ENCODE measurements at regions not wholly inside any gene's neighbourhood (a gene's known extent, or its start where the extent isn't known, plus 50 kb on each side); places are given as distances from the start of the nearest gene placed in this dataset.

- FAIRE-seq (no peak), DNase-seq (ENCODE audit: low read depth) (no peak)
- no peak overlapping the region for H3K4me2 ChIP-seq (ENCODE audit: low read length)
- no peak overlapping the region for H3K9ac ChIP-seq (ENCODE audit: low read length)
- Mint-ChIP-seq H3K36me3 (ENCODE audit: low read depth, unreplicated experiment) (no peaks in the 10 kb centered on the region), H3K9me3 (ENCODE audit: unreplicated experiment) (peaks cover 5% of the 10 kb centered on the region), H3K27ac (ENCODE audit: unreplicated experiment) (no peak overlapping the region), H3K4me1 (ENCODE audit: low read depth, unreplicated experiment) (no peaks in the 10 kb centered on the region), H3K27me3 (ENCODE audit: low read depth, unreplicated experiment) (peaks cover 2% of the 10 kb centered on the region), H3K4me3 (ENCODE audit: unreplicated experiment) (no peak overlapping the region)
- H3K36me3 ChIP-seq (ENCODE audit: insufficient read depth, low read length) = no peaks in the 10 kb centered on the region
- H3K27ac ChIP-seq (ENCODE audit: low read depth, low read length) = no peak overlapping the region
- no peak overlapping the region for H2AFZ ChIP-seq (ENCODE audit: low read depth, low read length)
- no peaks in the 10 kb centered on the region for H4K20me1 ChIP-seq (ENCODE audit: insufficient read depth, low read length)
- H3K9me3 ChIP-seq (ENCODE audit: insufficient read depth, low read depth, low read length) = no peaks in the 10 kb centered on the region
- no peaks in the 10 kb centered on the region for H3K27me3 ChIP-seq (ENCODE audit: insufficient read depth, low read length)
- no peaks in the 10 kb centered on the region for H3K79me2 ChIP-seq (ENCODE audit: insufficient read depth, low read length)
- no peak overlapping the region for H3K4me3 ChIP-seq (ENCODE audit: insufficient read depth, low read depth, low read length)
- no peaks in the 10 kb centered on the region for H3K4me1 ChIP-seq (ENCODE audit: insufficient read depth, low read length)
- TF ChIP-seq CTCF (IDR thresholded peaks at IDR 0.05; ENCODE audit: insufficient read depth, low read depth, low read length) = no peak
- TF ChIP-seq EZH2 (IDR thresholded peaks at IDR 0.05; ENCODE audit: insufficient read depth, low read length) = no peak
These were observed 299.5 kb downstream of the MEF2C start for GRCh38 chr5:88583471-88583870.

GRCh38 chr5:88558366-88558765, 289.7 kb upstream of the TMEM161B start:
- TF ChIP-seq EZH2 (IDR thresholded peaks at IDR 0.05; ENCODE audit: insufficient read depth, low read length) (no peak), CTCF (IDR thresholded peaks at IDR 0.05; ENCODE audit: insufficient read depth, low read depth, low read length) (no peak)
- no peak overlapping the region for H3K4me3 Mint-ChIP-seq (ENCODE audit: unreplicated experiment)
- H3K27ac Mint-ChIP-seq (ENCODE audit: unreplicated experiment) = no peak overlapping the region
- H3K4me3 ChIP-seq (ENCODE audit: insufficient read depth, low read depth, low read length) = no peak overlapping the region
- no peaks in the 10 kb centered on the region for H3K27me3 ChIP-seq (ENCODE audit: insufficient read depth, low read length)
- peaks cover 7% of the 10 kb centered on the region for H3K9me3 Mint-ChIP-seq (ENCODE audit: unreplicated experiment)
- H3K79me2 ChIP-seq (ENCODE audit: insufficient read depth, low read length) = no peaks in the 10 kb centered on the region
- H3K27ac ChIP-seq (ENCODE audit: low read depth, low read length) = no peak overlapping the region
- H3K27me3 Mint-ChIP-seq (ENCODE audit: low read depth, unreplicated experiment) = no peaks in the 10 kb centered on the region
- no peak for DNase-seq (ENCODE audit: low read depth)
- peaks cover 12% of the 10 kb centered on the region for H3K4me1 Mint-ChIP-seq (ENCODE audit: low read depth, unreplicated experiment)
- no peak for FAIRE-seq
- no peaks in the 10 kb centered on the region for H3K36me3 Mint-ChIP-seq (ENCODE audit: low read depth, unreplicated experiment)
- peaks cover 14% of the 10 kb centered on the region for H3K4me1 ChIP-seq (ENCODE audit: insufficient read depth, low read length)
- H2AFZ ChIP-seq (ENCODE audit: low read depth, low read length) = no peak overlapping the region
- H3K9ac ChIP-seq (ENCODE audit: low read length) = no peak overlapping the region
- no peaks in the 10 kb centered on the region for H3K9me3 ChIP-seq (ENCODE audit: insufficient read depth, low read depth, low read length)
- H4K20me1 ChIP-seq (ENCODE audit: insufficient read depth, low read length) = no peaks in the 10 kb centered on the region
- H3K36me3 ChIP-seq (ENCODE audit: insufficient read depth, low read length) = no peaks in the 10 kb centered on the region
- H3K4me2 ChIP-seq (ENCODE audit: low read length) = no peak overlapping the region

- H3K27ac Mint-ChIP-seq (ENCODE audit: unreplicated experiment) = no peak overlapping the region
- no peaks in the 10 kb centered on the region for H3K27me3 Mint-ChIP-seq (ENCODE audit: low read depth, unreplicated experiment)
- Histone ChIP-seq H3K79me2 (ENCODE audit: insufficient read depth, low read length) (no peaks in the 10 kb centered on the region), H3K4me3 (ENCODE audit: insufficient read depth, low read depth, low read length) (no peak overlapping the region), H3K4me2 (ENCODE audit: low read length) (no peak overlapping the region), H3K4me1 (ENCODE audit: insufficient read depth, low read length) (peaks cover 14% of the 10 kb centered on the region), H3K9me3 (ENCODE audit: insufficient read depth, low read depth, low read length) (no peaks in the 10 kb centered on the region), H3K36me3 (ENCODE audit: insufficient read depth, low read length) (no peaks in the 10 kb centered on the region), H3K27me3 (ENCODE audit: insufficient read depth, low read length) (no peaks in the 10 kb centered on the region), H3K27ac (ENCODE audit: low read depth, low read length) (no peak overlapping the region), H4K20me1 (ENCODE audit: insufficient read depth, low read length) (no peaks in the 10 kb centered on the region), H3K9ac (ENCODE audit: low read length) (no peak overlapping the region), H2AFZ (ENCODE audit: low read depth, low read length) (no peak overlapping the region)
- H3K36me3 Mint-ChIP-seq (ENCODE audit: low read depth, unreplicated experiment) = no peaks in the 10 kb centered on the region
- no peak for FAIRE-seq
- DNase-seq (ENCODE audit: low read depth) = no peak
- peaks cover 7% of the 10 kb centered on the region for H3K9me3 Mint-ChIP-seq (ENCODE audit: unreplicated experiment)
- no peak for TF ChIP-seq CTCF (IDR thresholded peaks at IDR 0.05; ENCODE audit: insufficient read depth, low read depth, low read length)
- no peak for TF ChIP-seq EZH2 (IDR thresholded peaks at IDR 0.05; ENCODE audit: insufficient read depth, low read length)
- peaks cover 12% of the 10 kb centered on the region for H3K4me1 Mint-ChIP-seq (ENCODE audit: low read depth, unreplicated experiment)
- H3K4me3 Mint-ChIP-seq (ENCODE audit: unreplicated experiment) = no peak overlapping the region
These were observed 289.2 kb upstream of the TMEM161B start for GRCh38 chr5:88557881-88558280.
